ENCODE measurements at regions not wholly inside any gene's neighbourhood (a gene's known extent, or its start where the extent isn't known, plus 50 kb on each side); places are given as distances from the start of the nearest gene placed in this dataset.

DNA sequence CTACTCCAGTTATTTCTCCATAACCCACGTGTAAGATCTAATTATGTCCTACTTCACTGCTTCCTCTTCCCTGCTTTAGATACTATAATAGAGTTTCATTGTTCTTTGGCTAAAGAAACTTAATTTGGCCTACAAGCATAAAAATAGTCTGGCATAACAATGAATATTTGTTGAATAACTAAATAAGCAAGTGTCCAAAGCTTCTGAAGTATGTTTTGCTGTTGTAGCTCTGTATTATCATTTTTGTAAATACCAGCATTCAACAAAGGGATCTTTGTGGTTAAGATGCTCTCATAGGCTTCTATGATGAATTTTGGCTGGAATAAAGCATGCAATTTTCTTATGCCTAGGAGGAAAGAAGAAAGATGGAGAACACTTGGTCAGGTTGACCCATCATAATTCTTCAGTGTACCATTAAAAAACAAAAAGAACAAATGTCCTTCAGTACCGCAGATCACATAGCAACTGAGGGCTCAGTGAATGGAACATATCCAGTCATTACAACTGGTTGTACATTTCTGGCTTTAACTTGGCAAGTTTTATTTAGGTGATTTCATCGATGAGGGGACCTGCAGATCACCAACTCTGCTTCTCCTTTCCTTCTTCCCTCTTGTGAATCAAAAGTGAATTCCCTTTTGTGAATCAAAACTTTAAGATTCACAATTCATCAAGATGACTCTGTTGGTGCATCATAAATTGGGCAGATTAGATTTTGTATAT lies 465.9 kb upstream of the TGFBR2 start:
- TF ChIP-seq, protein P1, sequence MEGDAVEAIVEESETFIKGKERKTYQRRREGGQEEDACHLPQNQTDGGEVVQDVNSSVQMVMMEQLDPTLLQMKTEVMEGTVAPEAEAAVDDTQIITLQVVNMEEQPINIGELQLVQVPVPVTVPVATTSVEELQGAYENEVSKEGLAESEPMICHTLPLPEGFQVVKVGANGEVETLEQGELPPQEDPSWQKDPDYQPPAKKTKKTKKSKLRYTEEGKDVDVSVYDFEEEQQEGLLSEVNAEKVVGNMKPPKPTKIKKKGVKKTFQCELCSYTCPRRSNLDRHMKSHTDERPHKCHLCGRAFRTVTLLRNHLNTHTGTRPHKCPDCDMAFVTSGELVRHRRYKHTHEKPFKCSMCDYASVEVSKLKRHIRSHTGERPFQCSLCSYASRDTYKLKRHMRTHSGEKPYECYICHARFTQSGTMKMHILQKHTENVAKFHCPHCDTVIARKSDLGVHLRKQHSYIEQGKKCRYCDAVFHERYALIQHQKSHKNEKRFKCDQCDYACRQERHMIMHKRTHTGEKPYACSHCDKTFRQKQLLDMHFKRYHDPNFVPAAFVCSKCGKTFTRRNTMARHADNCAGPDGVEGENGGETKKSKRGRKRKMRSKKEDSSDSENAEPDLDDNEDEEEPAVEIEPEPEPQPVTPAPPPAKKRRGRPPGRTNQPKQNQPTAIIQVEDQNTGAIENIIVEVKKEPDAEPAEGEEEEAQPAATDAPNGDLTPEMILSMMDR (conservative IDR thresholded peaks at IDR 0.05; ENCODE audit: low read depth in 2 of 2): no peak
- TF ChIP-seq POLR2AphosphoS5 (IDR thresholded peaks at IDR 0.05; ENCODE audit: low read depth) (no peak), EZH2 (IDR thresholded peaks at IDR 0.05; ENCODE audit: low read depth, unreplicated experiment) (no peak)
- TF ChIP-seq, protein P2, sequence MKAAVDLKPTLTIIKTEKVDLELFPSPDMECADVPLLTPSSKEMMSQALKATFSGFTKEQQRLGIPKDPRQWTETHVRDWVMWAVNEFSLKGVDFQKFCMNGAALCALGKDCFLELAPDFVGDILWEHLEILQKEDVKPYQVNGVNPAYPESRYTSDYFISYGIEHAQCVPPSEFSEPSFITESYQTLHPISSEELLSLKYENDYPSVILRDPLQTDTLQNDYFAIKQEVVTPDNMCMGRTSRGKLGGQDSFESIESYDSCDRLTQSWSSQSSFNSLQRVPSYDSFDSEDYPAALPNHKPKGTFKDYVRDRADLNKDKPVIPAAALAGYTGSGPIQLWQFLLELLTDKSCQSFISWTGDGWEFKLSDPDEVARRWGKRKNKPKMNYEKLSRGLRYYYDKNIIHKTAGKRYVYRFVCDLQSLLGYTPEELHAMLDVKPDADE (IDR thresholded peaks at IDR 0.05): no peak

Measured in GM23338 (cell line).